22Rv1 (cell line): ENCODE measurements at regions not wholly inside any gene's neighbourhood (a gene's known extent, or its start where the extent isn't known, plus 50 kb on each side); places are given as distances from the start of the nearest gene placed in this dataset.

Experiments used
- ZFX ChIP-seq: fragments of 450-650 bp; IDR thresholded peaks from 2 replicates; pipeline ENCODE4 v1.6.1; 2017; ENCODE audit warnings: antibody characterized with exemption, borderline replicate concordance
- TF ChIP-seq, protein P1 (sequence below): fragments of 450-650 bp; IDR thresholded peaks from 2 replicates; pipeline ENCODE4 v1.5.1; 2017; ENCODE audit warnings: mild to moderate bottlenecking

- TF ChIP-seq, protein P1, sequence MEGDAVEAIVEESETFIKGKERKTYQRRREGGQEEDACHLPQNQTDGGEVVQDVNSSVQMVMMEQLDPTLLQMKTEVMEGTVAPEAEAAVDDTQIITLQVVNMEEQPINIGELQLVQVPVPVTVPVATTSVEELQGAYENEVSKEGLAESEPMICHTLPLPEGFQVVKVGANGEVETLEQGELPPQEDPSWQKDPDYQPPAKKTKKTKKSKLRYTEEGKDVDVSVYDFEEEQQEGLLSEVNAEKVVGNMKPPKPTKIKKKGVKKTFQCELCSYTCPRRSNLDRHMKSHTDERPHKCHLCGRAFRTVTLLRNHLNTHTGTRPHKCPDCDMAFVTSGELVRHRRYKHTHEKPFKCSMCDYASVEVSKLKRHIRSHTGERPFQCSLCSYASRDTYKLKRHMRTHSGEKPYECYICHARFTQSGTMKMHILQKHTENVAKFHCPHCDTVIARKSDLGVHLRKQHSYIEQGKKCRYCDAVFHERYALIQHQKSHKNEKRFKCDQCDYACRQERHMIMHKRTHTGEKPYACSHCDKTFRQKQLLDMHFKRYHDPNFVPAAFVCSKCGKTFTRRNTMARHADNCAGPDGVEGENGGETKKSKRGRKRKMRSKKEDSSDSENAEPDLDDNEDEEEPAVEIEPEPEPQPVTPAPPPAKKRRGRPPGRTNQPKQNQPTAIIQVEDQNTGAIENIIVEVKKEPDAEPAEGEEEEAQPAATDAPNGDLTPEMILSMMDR: no peak
- no peak for TF ChIP-seq ZFX
These were observed 100.5 kb downstream of the INHBB start for GRCh38 chr2:120446236-120447126.
